ENCODE measurements at regions not wholly inside any gene's neighbourhood (a gene's known extent, or its start where the extent isn't known, plus 50 kb on each side); places are given as distances from the start of the nearest gene placed in this dataset.
A peak's percentile ranks its signal among the peaks of the same experiment; 100 is the strongest.

DNA sequence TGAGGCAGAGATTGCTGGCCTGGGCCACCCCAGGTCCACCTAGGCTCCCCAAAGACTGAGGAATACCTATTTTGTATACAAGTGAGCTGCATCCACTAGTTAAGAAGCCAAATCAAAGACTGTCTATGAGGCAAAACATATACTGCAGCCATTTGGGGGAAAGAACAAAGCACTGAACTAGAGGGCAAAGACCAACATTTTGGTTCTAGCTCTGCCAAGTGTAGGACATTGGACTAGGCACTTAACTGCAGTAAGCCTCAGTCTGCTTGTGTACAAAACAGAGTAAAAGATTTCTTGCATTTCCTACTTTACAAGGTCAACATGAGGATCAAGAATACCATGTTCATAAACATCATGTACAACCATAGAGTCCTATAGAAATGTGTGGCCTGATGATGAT is 94.8 kb upstream of the CYP1B1 start:
- DNase-seq = no peak

- no peak for DNase-seq
Observed at GRCh38 chr2:38170067-38170466, 94.1 kb upstream of the CYP1B1 start.

GRCh38 chr2:38168710-38169480 is 92.9 kb upstream of the CYP1B1 start:
- peak; percentile 78 for DNase-seq

GRCh38 chr2:38167968-38168350 is 92.0 kb upstream of the CYP1B1 start:
- DNase-seq = no peak

DNA sequence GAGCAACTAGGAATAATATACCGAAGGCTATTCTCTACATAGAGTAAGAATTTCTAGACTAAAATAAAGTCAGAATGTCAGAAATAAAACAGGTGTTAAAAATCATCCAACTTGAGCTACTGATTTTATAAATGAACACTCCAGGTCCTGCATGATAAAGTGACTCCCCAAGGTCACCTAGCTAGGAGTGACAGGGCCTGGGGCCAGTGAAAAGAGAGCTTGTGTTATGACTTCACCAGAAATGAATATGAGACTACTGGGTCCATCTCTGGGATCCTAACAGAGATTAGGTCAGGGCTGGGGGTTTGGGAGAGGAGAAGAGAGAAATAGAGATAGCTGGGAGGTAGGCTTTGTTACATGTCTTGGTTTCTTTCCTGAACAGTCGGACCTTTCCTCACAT is 89.7 kb upstream of the CYP1B1 start:
- DNase-seq = no peak

DNA sequence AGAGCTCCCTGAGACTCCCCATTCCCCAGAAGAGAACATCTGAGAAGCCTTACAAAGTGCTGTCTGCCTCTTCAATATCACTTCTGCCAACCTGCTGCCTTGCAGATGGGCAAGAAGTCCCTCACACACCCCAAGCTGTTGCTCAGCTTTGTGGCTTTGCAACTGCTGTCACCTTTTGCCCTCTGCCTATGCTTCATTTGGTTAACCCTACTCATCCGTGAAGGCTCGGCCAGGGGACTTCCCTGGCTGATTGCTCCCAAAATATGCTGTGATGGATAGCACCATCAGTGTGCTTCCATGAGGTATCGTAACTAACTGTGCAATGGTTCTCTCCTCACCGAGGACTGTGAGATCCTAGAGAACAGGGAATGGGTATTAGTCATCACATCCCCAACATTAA is 88.9 kb upstream of the CYP1B1 start:
- DNase-seq = no peak

DNA sequence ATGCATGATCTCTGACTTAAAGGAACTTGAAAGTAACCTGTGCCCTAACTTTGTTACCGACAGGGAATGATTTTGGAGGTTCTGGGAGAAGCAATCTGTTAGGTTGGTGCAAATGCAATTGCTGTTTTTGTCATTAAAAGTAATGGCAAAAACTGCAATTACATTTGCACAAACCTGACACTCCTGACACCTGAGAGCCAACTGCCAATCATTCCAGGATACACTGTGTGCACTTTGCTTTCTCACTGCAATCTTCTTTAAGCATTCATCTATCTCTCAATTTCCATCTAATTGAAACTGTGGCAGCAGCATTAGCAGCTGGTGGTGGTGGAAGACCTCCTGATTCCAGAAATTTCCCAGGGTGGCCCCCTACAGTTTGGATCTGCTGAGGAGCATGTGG is 87.6 kb upstream of the CYP1B1 start:
- no peak for DNase-seq

GRCh38 chr2:38163006-38163405 is 87.1 kb upstream of the CYP1B1 start:
- no peak for DNase-seq

DNA sequence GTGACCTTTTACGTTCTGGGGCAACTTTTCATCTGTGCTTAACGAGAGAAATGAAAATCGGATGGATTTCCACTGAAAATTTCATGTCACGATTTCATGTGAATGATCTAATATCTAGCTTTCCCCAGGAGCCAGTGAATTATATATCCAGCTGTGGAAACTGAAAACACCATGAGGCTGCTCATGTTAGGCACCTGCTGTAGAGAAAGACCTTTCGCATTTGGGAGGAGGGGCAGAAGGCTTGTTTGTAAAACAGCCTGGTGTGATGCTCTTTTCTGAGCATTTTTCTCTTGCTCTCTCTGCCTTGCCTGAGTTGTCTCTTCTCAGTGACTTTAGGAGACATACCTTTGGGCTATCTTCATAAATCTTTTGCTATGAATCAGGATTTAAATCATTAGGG is 84.6 kb upstream of the CYP1B1 start:
- DNase-seq = no peak

DNA sequence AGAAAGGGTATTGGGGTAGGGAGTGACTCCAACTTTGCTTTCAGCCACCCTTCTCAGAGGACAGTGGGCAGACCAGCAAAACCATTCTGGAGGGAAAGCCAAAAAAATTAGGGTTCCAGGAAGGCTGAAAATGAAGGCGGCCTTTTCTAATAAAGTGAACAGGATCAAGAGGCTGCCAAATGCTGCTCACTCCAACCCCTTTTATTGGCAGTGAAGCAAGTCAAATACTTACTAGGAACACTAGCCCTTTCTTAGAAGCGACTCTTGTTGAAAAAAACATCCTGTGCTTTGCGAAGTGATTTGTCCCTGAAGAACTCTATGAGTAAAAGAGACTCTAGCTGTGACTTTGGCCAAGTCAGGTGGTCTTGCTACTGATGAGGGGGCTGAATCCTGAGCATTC is 83.6 kb upstream of the CYP1B1 start:
- no peak for DNase-seq

DNA sequence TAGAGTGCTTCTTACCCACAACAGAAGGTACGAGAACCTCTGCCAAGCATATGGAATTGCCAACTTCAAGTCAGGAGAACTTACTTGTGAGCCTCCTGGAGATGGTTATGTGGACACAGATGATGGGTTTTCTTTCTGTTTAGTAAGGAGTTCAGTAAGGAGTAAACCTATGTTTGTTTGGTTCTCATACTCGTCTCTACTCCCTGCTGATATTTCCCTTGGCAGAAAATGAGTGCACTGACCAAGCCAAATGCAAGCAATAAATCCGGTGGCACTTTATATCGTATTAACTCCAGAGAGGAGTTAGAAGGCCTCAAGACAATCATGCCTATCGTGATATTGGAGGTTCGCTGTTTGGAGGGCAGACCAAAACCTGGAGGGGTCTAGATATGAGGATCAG is 83.2 kb upstream of the CYP1B1 start:
- DNase-seq = no peak

DNA sequence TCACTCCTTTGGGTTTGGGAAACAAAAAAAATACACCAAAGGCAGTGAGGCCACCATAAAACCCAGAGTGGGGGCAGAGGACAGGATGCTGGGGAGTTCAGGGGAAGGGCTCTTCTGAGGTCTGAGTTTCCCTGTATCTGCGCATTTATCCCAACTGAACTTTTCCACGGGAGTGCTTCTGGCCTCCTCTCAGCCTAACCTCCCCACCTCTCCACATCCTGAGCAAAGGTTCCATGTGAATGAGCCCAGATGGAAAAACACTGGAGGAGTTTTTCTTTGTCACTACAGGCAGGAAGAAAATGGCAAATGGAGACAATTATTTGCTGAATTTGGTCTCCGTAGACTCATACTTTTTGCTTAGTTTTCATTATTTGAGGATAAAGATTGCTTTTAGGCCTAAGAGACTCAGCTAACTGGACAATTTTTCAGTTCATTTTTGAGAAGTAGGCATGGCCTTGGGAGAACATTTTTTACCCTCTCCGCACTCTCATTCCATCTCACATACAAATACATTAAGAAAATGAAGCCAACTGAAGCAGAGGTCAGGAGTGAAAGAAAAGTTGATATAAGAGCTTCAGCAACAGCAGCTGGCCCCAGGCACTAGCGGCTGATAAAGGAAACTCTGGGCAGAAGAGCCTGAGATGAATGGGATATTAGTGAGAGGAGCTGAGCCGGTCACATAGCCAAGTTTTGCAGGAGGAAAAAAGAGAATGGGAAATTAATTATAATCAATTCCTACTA is 82.6 kb upstream of the CYP1B1 start:
- no peak for DNase-seq

DNA sequence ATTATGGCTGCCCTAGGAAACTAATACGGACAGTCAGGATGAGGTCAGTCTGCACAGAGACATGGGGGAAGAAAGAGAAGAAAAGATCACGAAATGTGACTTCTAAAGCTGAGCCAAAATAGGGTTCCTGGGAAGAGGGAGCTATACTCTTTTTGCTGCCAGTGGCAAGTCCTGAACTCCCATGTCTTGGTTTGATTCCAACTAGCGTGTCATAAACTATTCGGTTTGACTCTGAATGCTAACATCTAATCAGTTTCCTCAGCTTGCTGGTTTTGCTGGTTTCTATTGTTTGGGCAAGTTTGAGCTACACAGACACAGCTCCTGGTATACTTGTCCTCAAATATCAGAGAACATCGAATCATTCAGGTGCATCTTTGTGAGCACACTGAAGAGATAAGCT is 80.5 kb upstream of the CYP1B1 start:
- DNase-seq = no peak

GRCh38 chr2:38155015-38155414 is 79.1 kb upstream of the CYP1B1 start:
- DNase-seq = no peak

DNA sequence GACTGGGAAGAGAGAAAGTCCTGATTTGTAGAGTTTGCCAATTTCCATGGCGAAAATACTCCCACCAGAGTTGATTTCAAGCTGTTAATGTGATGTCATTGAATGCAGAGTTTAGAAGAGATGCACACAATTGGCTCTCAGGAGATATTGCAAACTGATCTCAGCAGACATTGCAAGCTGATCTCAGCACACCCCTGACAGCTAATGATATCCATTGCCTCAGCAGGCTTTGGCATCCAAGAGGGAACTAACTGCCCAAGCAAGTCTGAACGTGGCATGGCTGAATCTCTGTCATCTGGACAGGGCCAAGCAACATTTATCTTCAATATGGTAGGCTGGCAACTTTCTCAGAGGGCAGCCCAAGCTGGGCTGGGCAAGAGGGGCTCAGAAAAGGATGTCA is 78.4 kb upstream of the CYP1B1 start:
- no peak for DNase-seq

- no peak for DNase-seq
Observed at GRCh38 chr2:38153476-38154135, 77.7 kb upstream of the CYP1B1 start.

DNA sequence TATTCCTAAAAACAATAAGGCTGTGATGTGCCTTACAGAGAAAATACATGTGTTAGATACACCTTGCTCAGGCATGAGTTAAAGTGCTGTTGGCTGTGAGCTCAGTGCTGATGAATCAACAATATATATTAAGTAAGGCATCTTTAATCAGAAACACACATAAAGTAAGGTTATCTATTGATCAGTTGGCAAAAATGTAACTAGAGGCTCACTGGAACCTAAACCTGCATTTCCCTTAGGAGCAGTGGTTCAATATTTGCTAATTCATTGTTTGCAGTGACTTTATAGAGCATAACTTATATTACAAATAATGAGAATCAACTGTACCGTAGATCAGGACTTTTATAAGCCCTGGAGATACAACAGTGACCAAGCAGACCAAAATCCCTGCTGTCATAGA is 77.0 kb upstream of the CYP1B1 start:
- DNase-seq = no peak

DNA sequence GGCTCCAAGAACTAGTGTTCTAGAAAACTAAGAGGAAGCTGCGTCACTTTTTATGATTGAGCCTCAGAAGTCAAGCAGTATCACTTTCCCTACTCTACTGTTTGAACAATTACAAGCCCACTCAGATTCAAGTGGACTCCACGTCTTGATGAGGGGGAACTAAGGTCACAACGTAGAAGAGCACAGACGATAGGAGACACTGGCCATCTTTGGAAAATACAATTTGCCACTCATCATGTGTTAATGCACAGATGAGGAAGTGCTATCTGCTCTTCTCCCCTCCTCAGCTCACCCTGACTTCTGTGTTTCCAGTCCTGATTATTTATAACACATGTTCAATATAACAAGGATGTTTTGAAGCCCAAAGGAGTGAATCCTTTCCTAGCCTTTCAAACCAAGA is 76.1 kb upstream of the CYP1B1 start:
- DNase-seq = no peak

GRCh38 chr2:38149531-38149930 is 73.6 kb upstream of the CYP1B1 start:
- DNase-seq = no peak

DNA sequence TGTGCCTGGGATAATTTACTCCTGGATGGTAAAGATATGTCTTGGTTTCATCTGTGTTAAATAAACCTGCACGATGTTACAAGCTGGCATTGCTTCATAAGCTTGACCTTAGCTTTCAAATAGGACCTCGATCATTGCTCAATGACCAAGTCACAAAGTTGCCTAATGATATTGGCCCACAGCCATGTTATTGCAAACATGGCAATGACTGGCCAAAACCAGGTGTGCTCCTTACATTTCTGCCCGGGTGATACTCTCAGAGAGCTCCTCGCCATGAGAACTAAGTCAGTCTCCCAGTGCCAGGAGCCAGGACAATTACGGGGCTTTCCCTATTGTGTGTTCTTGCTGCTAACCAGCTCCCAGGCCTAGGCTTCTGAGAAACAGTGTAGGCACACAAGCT is 72.5 kb upstream of the CYP1B1 start:
- no peak for DNase-seq

GRCh38 chr2:38147333-38148121 is 71.6 kb upstream of the CYP1B1 start:
- DNase-seq = peak; percentile 78

DNA sequence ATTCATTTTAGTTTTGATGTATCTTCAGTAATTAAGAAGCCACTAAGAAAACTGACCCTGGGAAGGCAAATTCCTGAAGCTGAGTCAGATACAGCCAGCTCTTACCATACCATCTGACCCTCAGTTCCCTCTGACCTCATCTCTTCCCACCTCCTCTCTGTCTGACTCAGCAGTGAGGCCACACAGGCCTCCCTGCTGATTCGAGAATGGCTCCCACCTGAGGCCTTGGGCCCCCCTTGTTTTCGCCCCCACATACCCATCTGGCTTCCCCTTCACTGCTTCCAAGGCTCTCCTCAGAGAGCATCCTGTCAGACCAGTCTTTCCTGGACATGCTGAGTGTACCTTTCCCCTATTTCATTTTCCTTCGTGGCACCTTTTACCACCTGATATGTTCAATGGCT is 71.0 kb upstream of the CYP1B1 start:
- peak; percentile 96 for DNase-seq

DNA sequence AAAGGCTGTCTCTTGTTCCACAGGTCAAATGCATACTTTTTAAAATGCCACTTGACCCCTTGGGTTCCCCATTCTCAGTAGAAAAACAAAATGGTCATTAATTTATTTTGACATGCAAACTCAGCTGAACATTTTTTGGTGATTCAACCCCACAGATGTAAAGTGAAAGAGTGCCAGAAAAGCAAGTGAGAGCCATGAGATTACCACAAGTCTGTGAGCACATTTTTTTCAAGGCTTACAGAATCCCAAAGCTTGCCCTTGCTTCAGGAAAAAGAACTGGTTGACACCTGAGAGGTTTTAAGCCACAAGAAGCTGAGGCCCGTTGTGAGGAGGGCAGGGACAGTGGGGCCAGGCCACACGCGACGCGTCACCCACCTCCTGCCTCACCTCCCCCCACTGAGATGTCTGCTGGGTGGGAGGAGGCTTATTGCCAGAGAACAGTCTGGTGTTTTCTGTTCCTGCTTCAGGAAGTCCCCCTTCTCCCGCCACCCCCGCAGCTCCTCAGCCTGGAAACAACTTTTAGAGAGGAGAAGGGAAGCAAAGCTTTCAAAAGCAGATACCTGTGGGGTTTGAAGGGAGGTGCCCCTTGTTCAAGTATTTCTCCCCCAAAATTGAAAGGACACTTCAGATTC is 70.4 kb upstream of the CYP1B1 start:
- peak; percentile 91 for DNase-seq

All from fibroblast of skin of right biceps (primary cell).